NCI-H187 (cell line): ENCODE measurements at regions not wholly inside any gene's neighbourhood (a gene's known extent, or its start where the extent isn't known, plus 50 kb on each side); places are given as distances from the start of the nearest gene placed in this dataset.
"Not testable (repeated sequence)": the region's sequence is repeated elsewhere in the genome, so short reads cannot be mapped to it uniquely, and the experiment has no call there.

Experiments
- DNase-seq, 2 experiments: peaks; one replicate each; lab custom pipeline; 2025; lab: John Stamatoyannopoulos, UW

- DNase-seq: no peak
Observed at GRCh38 chr21:38112219-38112789, 144.5 kb upstream of the KCNJ15 start.

DNA sequence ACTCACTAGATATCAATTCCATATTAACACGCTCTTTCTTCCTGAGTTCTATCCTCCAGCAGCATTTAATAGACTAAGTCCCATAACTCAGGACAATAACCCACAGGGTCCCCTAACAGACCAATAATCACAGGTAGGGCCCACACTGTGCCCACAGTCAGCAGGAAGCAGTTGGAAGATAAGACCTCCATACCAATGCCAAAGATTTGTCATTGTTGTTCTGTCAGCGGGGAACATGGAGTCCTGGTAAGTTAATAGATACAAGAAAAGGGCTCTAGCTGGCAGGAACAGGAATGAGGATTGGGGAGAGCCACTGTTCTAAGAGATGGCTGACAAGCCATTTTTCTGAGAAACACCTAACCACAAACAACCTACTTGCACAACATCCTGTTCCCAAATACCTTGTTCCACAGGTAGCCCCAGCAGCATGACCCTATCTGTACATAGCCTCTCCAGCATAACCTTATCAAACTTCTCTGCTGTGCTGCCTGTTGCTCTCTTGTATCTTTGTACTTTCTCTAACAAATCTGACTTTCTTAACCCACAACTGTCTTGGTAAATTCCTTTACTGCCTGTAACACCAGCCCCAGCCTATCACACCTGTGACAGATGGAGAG lies 142.0 kb upstream of the KCNJ15 start:
- no peak for DNase-seq

- no peak for DNase-seq
Observed at GRCh38 chr21:38115870-38116269, 140.9 kb upstream of the KCNJ15 start.

GRCh38 chr21:38119793-38120192 lies 137.0 kb upstream of the KCNJ15 start:
- DNase-seq: no peak

GRCh38 chr21:38120679-38120983 lies 136.2 kb upstream of the KCNJ15 start:
- not testable (repeated sequence) for DNase-seq

- DNase-seq: no peak
Observed at GRCh38 chr21:38120984-38121855, 135.6 kb upstream of the KCNJ15 start.

DNA sequence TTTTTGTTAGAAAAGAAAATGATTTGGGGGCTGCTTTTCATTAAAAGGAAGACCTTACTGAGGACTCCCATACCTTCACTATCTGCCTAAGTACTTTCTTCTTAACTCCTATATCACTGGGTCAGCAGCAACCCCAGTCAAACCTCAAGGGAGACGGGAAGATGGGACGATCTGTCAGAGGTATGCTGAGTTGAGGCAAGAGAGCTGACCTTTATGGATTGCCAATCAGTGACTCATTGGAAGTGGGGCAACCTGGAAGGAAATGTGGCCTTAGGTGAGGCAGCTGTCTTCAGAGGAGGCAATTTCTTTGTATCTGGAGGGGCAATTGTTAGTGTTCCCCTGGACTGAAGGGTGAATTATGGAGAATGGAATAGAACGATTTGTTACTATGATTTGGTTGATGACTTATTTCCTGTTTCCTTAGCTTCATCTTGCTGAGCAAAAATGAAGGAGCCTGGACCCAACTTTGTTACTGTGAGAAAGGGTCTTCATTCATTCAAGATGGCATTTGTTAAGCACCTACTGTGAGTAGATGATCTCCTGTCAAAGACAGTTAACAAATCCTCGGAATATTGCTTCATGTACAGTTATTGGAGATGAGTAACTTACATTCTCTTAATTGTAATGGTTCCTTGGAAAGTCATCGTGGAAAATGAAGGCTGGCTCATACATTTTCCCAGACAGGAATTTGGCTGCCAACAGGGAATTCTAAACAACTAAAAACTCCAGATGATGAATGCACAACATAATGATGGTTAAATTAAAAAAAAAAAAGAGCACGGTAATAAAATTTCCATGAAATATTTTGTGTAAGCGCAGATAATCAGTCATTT lies 134.7 kb upstream of the KCNJ15 start:
- DNase-seq: no peak

GRCh38 chr21:38123626-38124025 lies 133.2 kb upstream of the KCNJ15 start:
- no peak for DNase-seq

DNA sequence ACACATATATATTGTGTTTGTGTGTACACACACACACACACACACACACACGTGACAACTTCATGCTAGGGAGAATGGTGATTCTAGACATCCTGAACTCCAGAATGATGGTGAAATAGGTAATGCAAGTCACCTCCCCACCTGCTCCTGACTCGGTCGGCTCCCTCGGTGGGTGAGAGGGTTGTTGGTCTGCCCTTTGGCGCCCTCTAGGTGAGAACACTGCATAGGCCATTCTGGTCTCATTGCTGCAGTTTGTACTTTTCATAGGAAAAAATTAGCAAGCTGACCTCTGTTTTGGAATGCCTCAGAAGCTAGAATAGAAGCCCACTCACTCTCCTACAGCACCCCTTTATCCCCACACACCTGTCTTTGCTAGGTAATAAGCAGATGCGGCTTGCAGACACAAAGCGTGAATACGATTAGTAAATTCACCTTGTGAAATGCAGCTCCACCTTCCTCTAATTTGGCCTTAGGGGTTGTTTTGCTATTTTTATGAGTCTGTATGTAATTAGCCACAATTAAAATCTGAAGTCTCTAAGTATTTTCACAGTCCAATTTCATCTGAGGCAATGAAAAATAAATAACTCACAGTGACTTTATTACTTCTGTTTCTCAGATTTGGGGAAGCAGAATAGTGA lies 130.0 kb upstream of the KCNJ15 start:
- DNase-seq: peak; percentile 7 to 12

DNA sequence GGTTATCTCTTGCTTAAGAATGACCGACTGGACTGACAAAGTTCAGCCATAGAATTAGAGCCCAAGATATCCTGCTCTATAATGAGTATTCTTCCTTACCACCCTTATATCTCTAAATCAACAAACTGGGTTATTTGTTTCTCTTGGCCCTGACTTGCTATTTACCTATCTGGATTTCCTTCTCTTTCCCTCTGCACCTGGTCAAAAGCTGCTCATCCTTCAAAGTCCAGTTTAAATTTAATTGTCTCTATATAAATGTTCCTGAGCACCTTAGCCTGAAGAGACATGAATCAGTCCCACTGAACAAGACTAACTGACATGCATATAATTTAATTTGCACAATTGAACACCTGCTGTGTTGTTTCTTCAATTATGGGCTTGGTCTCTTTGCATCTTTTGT lies 127.1 kb upstream of the KCNJ15 start:
- no peak for DNase-seq

DNA sequence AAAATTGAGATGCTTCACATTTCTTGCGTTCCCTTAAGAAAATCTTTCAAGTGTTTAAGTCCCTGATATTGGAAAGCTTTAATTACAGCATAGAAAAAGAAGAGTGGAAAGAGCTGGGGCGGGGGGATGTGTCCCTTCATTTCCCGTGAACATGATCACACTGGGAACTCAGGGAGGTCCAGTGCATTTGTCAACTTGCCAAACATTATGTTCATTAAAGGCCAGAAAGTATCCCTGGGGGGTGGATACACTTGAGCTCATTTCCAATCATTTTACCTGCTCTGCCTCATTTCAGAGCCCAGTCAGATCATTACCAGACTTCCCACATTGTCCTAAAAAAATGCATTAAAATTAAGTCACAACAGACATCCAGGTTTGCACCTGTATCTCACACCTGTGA lies 123.6 kb upstream of the KCNJ15 start:
- DNase-seq: no peak

DNA sequence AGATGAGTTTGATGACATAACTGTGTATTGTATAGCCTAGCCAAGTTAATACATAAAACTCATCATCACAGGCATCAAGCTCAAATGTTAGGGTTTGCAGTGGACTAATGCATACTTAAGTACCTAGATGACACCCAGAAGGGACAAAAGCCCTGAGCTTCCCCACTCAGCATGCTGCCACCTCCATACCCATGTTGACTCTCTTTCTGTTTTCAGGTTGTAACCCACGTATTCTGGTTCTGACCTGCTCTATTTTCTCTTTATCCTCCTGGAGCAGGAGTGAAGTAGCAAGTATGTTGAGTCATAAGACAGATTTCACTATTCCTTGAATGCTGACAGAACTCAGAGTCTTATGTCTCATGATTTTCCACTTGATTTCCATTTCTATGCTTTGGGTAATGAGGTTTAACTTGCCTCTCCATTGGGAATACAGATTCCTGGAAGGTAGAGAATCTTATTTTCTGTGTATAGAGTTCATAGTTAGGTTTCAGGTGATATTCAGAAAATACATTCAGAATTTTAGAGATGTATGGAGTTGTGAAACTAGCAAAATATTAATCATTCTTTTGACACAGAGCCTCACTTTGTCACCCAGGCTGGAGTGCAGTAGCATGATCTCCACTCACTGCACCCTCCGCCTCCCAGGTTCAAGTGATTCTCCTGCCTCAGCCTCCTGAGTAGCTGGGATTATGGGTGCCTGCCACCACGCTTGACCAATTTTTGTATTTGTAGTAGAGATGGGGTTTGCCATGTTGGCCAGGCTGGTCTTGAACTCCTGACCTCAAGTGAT lies 122.5 kb upstream of the KCNJ15 start:
- no peak for DNase-seq

- DNase-seq: no peak
Observed at GRCh38 chr21:38136201-38136600, 120.6 kb upstream of the KCNJ15 start.

DNA sequence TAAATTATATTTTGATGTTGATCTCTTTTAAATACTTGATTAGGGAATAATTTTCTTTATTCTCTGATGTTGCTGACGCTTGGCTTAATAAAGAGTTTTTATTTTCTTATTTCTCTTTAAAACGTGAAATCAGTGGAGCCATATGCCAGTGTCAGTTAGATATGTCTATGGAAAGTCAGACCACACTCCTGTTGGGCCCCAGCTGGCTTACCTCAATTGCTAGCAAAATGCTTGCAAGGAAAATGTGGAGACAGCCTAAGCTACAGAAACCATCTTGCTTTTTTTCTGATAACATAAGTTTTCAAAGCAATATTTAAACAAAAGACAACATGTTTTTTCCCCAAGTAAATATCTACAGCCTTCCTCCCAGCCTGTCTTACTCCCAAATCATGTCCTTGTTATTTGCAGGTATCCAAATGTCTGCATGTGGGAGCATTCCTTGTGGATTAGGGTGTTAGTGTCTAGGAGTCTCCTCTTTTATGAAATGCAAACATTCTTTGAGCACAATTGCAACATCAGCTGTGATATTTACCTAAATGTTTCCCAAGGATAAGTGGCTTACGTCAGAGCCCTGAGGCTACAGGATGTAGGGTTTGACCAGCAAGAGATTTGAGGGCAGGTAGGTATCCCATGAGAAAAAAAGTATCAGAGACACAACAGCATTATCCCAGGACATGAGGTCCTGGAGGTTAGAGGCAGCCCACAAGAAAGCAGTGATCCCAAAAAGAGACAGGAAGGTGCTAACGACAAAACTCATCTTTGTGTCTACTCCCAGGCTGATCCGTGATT lies 117.2 kb upstream of the KCNJ15 start:
- no peak for DNase-seq

DNA sequence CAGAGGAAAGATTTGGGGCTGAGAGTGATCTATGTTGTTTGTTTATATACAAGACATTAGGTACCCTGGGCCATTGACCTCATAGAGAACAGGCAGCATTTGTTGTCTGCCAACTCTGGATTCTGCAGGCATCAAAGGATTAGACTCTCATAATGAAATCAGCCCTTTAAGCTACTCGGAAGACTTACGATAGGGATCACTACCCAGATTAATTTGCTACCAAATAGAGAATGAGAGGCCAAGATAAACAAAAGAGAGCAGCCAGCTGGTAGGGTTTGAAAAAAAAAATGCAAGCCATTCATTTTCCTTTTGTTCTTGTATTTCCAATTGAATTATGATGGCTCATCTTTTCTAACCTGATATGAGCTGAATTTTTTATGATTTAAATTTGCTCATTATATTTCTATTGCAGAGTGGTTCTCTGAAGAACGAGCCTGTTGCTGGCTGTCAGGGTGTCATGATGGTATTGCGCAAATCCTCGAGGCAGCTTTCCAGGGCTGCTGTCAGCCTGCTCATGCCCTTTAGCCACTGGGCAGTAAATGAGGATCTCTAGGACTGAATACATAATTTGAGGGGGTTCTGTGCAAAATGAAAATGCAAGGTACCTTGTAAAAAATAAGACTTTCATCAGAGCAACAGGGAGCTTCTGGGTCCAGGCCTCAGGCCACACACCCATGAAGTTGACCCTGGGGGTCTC lies 116.4 kb upstream of the KCNJ15 start:
- no peak for DNase-seq

GRCh38 chr21:38142224-38142623 lies 114.6 kb upstream of the KCNJ15 start:
- no peak for DNase-seq

- no peak for DNase-seq
Observed at GRCh38 chr21:38144193-38144592, 112.6 kb upstream of the KCNJ15 start.

- no peak for DNase-seq
Observed at GRCh38 chr21:38145104-38145503, 111.7 kb upstream of the KCNJ15 start.

DNA sequence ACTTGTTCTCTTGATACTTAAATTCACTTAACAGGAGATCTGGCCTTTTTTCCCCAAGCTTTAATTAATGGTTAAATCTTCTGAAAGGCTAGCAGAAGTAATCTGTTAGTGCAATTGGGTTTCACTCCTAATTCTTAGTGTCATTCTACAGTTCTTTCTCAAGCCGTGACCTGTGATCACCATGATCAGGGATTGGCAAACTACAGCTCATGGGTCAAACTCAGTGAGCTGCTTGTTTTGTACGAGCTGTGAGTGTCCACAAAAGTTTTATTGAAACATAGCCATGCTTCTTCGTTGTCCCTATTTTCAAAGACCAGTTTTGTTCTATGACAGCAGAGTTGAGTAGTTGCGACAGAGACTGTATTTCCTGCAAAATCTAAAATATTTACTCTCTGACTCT lies 109.4 kb upstream of the KCNJ15 start:
- DNase-seq: no peak

GRCh38 chr21:38148046-38148445 lies 108.7 kb upstream of the KCNJ15 start:
- DNase-seq: no peak
